ENCODE measurements at regions not wholly inside any gene's neighbourhood (a gene's known extent, or its start where the extent isn't known, plus 50 kb on each side); places are given as distances from the start of the nearest gene placed in this dataset.
"Not testable (repeated sequence)": the region's sequence is repeated elsewhere in the genome, so short reads cannot be mapped to it uniquely, and the experiment has no call there.

DNA sequence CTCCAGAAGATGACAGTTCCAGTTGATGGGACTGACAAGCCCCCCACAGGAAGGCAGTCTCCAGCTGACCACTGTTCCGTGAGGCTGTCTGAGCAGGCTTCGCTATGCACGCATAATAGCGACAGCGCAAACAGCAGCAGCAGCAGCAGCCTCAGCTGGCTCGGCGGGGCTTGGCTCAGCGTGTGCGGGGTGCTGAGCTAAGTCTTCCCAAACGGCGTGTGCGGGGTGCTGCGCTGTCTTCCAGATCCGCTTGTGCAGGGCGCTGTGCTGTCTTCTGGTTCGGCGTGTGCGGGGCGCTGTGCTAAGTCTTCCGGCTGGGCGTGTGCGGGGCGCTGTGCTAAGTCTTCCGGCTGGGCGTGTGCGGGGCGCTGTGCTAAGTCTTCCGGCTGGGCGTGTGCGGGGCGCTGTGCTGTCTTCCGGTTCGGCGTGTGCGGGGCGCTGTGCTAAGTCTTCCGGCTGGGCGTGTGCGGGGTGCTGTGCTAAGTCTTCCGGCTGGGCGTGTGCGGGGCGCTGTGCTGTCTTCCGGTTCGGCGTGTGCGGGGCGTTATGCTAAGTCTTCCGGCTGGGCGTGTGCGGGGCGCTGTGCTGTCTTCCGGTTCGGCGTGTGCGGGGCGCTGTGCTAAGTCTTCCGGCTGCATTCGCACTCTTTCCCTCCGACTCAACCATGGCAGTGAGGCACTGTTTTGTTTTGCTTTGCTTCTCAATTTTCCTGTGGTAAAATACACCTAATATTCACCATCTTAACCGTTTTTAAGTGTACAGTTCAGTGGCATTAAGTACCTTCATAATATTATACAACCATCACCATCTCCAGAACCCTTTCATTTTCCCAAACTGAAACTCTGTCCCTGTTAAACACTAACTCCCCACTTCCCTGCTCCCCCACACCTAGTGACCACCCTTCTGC, 156.1 kb downstream of the BMP7 start:
- not testable (repeated sequence) for DNase-seq

DNA sequence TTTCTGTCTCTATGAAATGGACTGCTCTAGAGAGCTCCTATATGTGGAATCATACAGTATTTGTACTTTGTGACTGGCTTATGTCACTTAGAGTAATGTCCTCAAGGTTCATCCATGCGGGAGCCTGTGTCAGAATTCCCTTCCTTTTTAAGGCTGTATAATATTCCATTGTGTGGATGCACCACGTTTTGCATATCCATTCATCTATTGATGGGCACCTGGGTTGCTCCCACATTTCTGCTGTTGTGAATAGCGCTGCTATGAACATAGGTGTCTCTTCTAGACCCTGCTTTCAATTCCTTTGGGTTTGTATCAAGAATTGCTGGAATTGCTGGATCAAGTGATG, 155.4 kb downstream of the BMP7 start:
- DNase-seq, result no peak

DNA sequence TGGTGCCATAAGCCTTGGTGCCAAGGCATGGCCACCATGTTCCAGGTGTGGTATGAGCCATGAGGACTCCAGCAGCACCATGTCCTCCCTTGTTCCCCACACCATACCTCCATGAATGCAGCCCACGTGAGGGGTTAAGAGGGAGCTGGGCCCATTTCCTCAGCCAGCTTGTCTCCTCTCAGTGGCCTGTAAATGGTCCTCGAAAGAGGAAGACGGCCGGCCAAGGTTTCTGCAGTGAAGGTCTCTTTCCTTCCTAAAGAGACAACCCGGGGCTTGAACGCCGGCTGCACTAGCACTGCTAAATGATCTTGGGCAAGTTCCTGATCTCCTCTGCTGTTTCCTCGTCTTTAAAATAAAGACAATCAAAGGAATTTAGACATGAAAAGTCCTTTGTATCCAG, 154.0 kb downstream of the BMP7 start:
- DNase-seq, result no peak

DNA sequence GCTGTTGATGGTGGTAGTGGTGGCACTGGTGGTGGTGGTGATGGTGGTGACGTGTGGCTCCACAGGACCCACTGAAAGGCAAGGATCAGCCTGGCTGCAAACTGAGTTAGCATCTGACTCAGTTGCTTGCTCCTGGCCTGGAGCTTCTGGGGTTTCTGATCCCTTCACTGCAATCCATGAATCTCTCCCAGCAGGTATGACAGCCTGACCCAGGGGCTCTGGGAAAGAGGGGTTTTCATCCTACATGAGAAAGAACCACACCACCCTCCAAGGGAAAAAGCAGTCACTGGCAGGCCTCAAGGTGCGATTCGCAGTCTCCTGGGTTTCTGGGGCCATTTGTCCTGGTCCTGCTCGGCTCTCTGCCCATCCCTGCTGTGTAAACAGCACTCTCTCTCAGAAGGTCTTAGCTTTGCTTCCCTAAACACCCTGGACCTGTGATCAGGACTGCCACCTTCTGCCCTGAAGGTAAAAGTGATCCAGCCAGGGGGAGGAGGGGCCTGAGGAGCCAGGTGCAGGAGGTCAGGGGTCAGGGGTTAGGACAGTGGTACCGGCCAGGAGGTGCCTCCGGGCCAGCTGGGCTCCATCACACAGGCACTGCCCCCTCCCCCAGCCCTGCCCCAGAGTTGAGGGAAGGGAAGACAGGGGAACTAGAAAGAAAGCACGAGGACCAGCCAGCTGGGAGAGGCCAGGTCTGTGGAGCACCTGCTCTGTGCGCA, 152.0 kb downstream of the BMP7 start:
- DNase-seq, result no peak

DNA sequence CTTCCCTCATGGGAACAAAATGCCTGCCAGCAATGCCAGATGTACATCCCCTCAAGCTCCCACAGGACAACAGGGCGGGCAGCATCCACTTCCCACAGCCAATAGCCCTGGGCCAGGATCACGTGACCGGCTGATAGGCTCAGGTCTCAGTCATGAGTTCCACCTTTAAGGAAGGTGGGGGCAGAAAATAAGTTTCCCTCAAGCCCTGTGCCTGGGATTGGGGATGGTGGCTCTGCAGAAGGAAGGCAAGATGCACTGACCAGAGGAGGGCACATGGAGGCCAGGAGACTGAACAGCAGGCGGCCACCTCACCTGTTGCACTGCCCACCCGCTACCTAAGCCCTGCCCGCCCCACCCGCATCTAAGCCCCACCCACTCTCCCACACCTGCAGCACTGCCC, 149.1 kb downstream of the BMP7 start:
- DNase-seq, result no peak

DNA sequence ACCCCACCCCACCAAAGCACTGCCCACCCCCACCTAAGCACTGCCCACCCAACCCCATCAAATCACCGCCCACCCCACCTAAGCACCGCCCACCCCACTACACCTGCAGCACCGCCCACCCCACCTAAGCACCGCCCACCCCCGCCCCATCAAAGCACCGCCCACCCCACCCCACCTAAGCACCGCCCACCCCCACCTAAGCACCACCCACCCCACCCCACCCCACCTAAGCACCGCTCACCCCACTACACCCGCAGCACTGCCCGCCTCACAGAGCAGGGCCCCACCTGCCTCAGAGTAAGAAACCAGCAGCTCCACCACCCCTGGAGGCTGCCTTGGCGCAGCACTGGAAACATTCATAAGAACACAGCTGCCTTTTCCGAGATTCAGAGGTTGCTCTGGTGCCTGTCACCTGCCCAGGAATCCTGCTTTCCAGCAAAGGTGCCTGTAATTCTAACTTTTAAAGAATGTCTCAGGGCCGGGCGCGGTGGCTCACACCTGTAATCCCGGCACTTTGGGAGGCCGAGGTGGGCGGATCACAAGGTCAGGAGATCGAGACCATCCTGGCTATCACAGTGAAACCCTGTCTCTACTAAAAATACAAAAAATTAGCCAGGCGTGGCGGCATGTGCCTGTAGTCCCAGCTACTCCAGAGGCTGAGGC, 148.2 kb downstream of the BMP7 start:
- DNase-seq, result no peak

Data from NCI-H524 (cell line).